ENCODE measurements at regions not wholly inside any gene's neighbourhood (a gene's known extent, or its start where the extent isn't known, plus 50 kb on each side); places are given as distances from the start of the nearest gene placed in this dataset.

DNA sequence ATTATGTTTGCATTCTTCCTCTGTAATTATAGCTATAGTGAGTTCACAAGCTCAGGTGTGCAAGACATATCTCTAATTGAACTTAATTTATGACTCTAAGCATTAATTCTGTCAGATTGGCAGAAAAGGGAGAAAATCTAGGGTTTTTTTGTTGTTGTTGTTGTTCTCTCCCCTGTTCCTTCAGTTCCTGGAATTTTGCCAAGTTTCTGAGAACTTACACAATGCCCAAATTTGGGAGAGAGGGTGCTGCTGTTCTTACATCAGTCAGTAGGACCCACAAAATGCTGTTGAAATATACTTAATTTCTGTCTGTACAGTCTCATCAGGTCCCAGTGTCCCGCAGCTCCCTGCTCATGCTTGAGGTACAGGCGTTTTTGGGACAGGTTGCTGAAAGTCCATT, 221.8 kb upstream of the RBMS1 start:
- Histone ChIP-seq H3K9ac (ENCODE audit: low read length) (no peak overlapping the region), H3K4me2 (ENCODE audit: low read length) (no peak overlapping the region), H3K27ac (ENCODE audit: low read depth, low read length) (no peak overlapping the region), H2AFZ (ENCODE audit: low read depth, low read length) (no peak overlapping the region), H3K27me3 (ENCODE audit: insufficient read depth, low read length) (no peaks in the 10 kb centered on the region), H3K4me1 (ENCODE audit: insufficient read depth, low read length) (peaks cover 8% of the 10 kb centered on the region), H3K36me3 (ENCODE audit: insufficient read depth, low read length) (no peaks in the 10 kb centered on the region), H3K9me3 (ENCODE audit: insufficient read depth, low read depth, low read length) (no peaks in the 10 kb centered on the region), H4K20me1 (ENCODE audit: insufficient read depth, low read length) (no peaks in the 10 kb centered on the region), H3K79me2 (ENCODE audit: insufficient read depth, low read length) (no peaks in the 10 kb centered on the region), H3K4me3 (ENCODE audit: insufficient read depth, low read depth, low read length) (no peak overlapping the region)
- Mint-ChIP-seq H3K4me3 (ENCODE audit: unreplicated experiment) (no peak overlapping the region), H3K4me1 (ENCODE audit: low read depth, unreplicated experiment) (peaks cover 16% of the 10 kb centered on the region), H3K27ac (ENCODE audit: unreplicated experiment) (no peak overlapping the region), H3K9me3 (ENCODE audit: unreplicated experiment) (peaks cover 5% of the 10 kb centered on the region), H3K27me3 (ENCODE audit: low read depth, unreplicated experiment) (no peaks in the 10 kb centered on the region), H3K36me3 (ENCODE audit: low read depth, unreplicated experiment) (no peaks in the 10 kb centered on the region)
- DNase-seq (ENCODE audit: low read depth): no peak
- TF ChIP-seq, protein P1, sequence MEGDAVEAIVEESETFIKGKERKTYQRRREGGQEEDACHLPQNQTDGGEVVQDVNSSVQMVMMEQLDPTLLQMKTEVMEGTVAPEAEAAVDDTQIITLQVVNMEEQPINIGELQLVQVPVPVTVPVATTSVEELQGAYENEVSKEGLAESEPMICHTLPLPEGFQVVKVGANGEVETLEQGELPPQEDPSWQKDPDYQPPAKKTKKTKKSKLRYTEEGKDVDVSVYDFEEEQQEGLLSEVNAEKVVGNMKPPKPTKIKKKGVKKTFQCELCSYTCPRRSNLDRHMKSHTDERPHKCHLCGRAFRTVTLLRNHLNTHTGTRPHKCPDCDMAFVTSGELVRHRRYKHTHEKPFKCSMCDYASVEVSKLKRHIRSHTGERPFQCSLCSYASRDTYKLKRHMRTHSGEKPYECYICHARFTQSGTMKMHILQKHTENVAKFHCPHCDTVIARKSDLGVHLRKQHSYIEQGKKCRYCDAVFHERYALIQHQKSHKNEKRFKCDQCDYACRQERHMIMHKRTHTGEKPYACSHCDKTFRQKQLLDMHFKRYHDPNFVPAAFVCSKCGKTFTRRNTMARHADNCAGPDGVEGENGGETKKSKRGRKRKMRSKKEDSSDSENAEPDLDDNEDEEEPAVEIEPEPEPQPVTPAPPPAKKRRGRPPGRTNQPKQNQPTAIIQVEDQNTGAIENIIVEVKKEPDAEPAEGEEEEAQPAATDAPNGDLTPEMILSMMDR (IDR thresholded peaks at IDR 0.05; ENCODE audit: insufficient read depth, low read depth, low read length): no peak
- TF ChIP-seq EZH2 (IDR thresholded peaks at IDR 0.05; ENCODE audit: insufficient read depth, low read length): no peak
- no peak for FAIRE-seq

DNA sequence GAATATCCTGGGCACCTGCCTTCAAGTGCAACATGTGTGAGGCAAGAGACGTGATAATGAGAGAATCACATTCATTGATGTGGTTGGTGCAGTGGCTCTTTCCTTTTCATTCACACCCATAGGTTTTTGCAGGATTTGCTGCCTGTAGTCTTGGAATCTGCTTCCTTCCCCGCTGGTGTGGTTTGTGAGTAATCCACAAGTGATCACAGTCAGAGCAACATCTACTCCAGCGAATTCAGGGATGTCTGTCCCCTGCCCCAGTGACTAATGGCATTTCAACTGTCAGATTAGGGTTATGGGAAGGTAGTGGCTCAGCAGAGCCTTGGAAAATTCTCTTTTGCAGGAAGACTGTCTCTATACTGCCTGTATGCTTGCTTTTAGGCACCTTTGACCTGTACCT, 225.5 kb upstream of the RBMS1 start:
- H3K27ac Mint-ChIP-seq (ENCODE audit: unreplicated experiment): peak overlapping the region; percentile 50
- peak; percentile 72 for DNase-seq (ENCODE audit: low read depth)
- H2AFZ ChIP-seq (ENCODE audit: low read depth, low read length): no peak overlapping the region

DNA sequence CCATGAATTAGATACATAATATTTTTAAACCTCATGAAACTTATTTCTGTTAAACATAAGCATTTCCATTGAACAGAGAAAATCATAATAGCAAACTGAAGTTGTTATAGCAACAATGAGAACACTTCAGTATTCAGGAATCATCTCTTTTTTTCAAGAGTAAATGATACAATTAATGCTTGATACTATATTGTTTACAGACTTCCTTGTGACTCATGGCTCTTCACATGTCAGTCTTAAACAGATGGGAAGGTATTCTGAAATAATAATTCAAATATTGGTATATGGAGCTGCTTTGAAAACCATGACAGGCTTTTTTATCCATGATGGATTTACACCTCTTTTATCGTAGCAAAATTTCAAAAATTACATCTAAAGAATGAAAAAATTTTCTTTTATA, 226.5 kb upstream of the RBMS1 start:
- H2AFZ ChIP-seq (ENCODE audit: low read depth, low read length): no peak overlapping the region
- no peaks in the 10 kb centered on the region for H3K27me3 ChIP-seq (ENCODE audit: insufficient read depth, low read length)
- H3K4me2 ChIP-seq (ENCODE audit: low read length): no peak overlapping the region
- Mint-ChIP-seq H3K27me3 (ENCODE audit: low read depth, unreplicated experiment) (no peaks in the 10 kb centered on the region), H3K4me1 (ENCODE audit: low read depth, unreplicated experiment) (peaks cover 19% of the 10 kb centered on the region), H3K4me3 (ENCODE audit: unreplicated experiment) (no peak overlapping the region), H3K9me3 (ENCODE audit: unreplicated experiment) (peaks cover 12% of the 10 kb centered on the region), H3K36me3 (ENCODE audit: low read depth, unreplicated experiment) (peaks cover 3% of the 10 kb centered on the region), H3K27ac (ENCODE audit: unreplicated experiment) (no peak overlapping the region)
- TF ChIP-seq, protein P1 (IDR thresholded peaks at IDR 0.05; ENCODE audit: insufficient read depth, low read depth, low read length): no peak
- no peak for TF ChIP-seq EZH2 (IDR thresholded peaks at IDR 0.05; ENCODE audit: insufficient read depth, low read length)
- no peak overlapping the region for H3K4me3 ChIP-seq (ENCODE audit: insufficient read depth, low read depth, low read length)
- no peaks in the 10 kb centered on the region for H4K20me1 ChIP-seq (ENCODE audit: insufficient read depth, low read length)
- no peak overlapping the region for H3K27ac ChIP-seq (ENCODE audit: low read depth, low read length)
- H3K4me1 ChIP-seq (ENCODE audit: insufficient read depth, low read length): peaks cover 8% of the 10 kb centered on the region
- DNase-seq (ENCODE audit: low read depth) (no peak), FAIRE-seq (no peak)
- H3K9ac ChIP-seq (ENCODE audit: low read length): no peak overlapping the region
- H3K9me3 ChIP-seq (ENCODE audit: insufficient read depth, low read depth, low read length): no peaks in the 10 kb centered on the region
- no peaks in the 10 kb centered on the region for H3K79me2 ChIP-seq (ENCODE audit: insufficient read depth, low read length)
- no peaks in the 10 kb centered on the region for H3K36me3 ChIP-seq (ENCODE audit: insufficient read depth, low read length)

More for the DNA sequence above, 225.5 kb upstream of the RBMS1 start:
- peak overlapping the region; percentile 1 for H3K4me3 Mint-ChIP-seq (ENCODE audit: unreplicated experiment)
- no peak overlapping the region for H3K4me3 ChIP-seq (ENCODE audit: insufficient read depth, low read depth, low read length)
- no peak overlapping the region for H3K27ac ChIP-seq (ENCODE audit: low read depth, low read length)
- no peaks in the 10 kb centered on the region for H3K27me3 Mint-ChIP-seq (ENCODE audit: low read depth, unreplicated experiment)
- no peaks in the 10 kb centered on the region for H4K20me1 ChIP-seq (ENCODE audit: insufficient read depth, low read length)
- peaks cover 3% of the 10 kb centered on the region for H3K36me3 Mint-ChIP-seq (ENCODE audit: low read depth, unreplicated experiment)
- peaks cover 19% of the 10 kb centered on the region for H3K4me1 Mint-ChIP-seq (ENCODE audit: low read depth, unreplicated experiment)
- no peaks in the 10 kb centered on the region for H3K36me3 ChIP-seq (ENCODE audit: insufficient read depth, low read length)
- no peak overlapping the region for H3K4me2 ChIP-seq (ENCODE audit: low read length)
- no peaks in the 10 kb centered on the region for H3K27me3 ChIP-seq (ENCODE audit: insufficient read depth, low read length)
- no peaks in the 10 kb centered on the region for H3K9me3 ChIP-seq (ENCODE audit: insufficient read depth, low read depth, low read length)
- peaks cover 8% of the 10 kb centered on the region for H3K4me1 ChIP-seq (ENCODE audit: insufficient read depth, low read length)
- peak; percentile 98 for FAIRE-seq
- no peak for TF ChIP-seq EZH2 (IDR thresholded peaks at IDR 0.05; ENCODE audit: insufficient read depth, low read length)
- TF ChIP-seq, protein P1 (IDR thresholded peaks at IDR 0.05; ENCODE audit: insufficient read depth, low read depth, low read length): no peak
- H3K79me2 ChIP-seq (ENCODE audit: insufficient read depth, low read length): no peaks in the 10 kb centered on the region
- no peak overlapping the region for H3K9ac ChIP-seq (ENCODE audit: low read length)
- peaks cover 7% of the 10 kb centered on the region for H3K9me3 Mint-ChIP-seq (ENCODE audit: unreplicated experiment)

Data from astrocyte (in vitro differentiated cells and primary cell).